NCI-H1417 treated with DMSO at 0.1 percent for 48 hours (cell line): ENCODE measurements at regions not wholly inside any gene's neighbourhood (a gene's known extent, or its start where the extent isn't known, plus 50 kb on each side); places are given as distances from the start of the nearest gene placed in this dataset.

ENCODE experiments used
- DNase-seq: peaks from one replicate; lab custom pipeline; 2025; lab: John Stamatoyannopoulos, UW

GRCh38 chr2:221051162-221051561, 520.9 kb downstream of the EPHA4 start:
- DNase-seq = no peak

- DNase-seq = no peak
Measured at GRCh38 chr2:221060376-221060775, 511.7 kb downstream of the EPHA4 start.

GRCh38 chr2:221063568-221063967, 508.5 kb downstream of the EPHA4 start:
- no peak for DNase-seq

GRCh38 chr2:221064058-221064854, 507.8 kb downstream of the EPHA4 start:
- DNase-seq = no peak

- DNase-seq = no peak
Measured at GRCh38 chr2:221064880-221065279, 507.2 kb downstream of the EPHA4 start.

- DNase-seq = no peak
Measured at GRCh38 chr2:221068123-221068522, 504.0 kb downstream of the EPHA4 start.

GRCh38 chr2:221070106-221070505, 502.0 kb downstream of the EPHA4 start:
- DNase-seq = no peak

GRCh38 chr2:221073326-221074049, 498.6 kb downstream of the EPHA4 start:
- DNase-seq = no peak

- DNase-seq = no peak
Measured at GRCh38 chr2:221074238-221074637, 497.9 kb downstream of the EPHA4 start.

GRCh38 chr2:221075203-221075602, 496.9 kb downstream of the EPHA4 start:
- DNase-seq = no peak

- DNase-seq = no peak
Measured at GRCh38 chr2:221077251-221077650, 494.9 kb downstream of the EPHA4 start.

- no peak for DNase-seq
Measured at GRCh38 chr2:221077799-221078198, 494.3 kb downstream of the EPHA4 start.

- no peak for DNase-seq
Measured at GRCh38 chr2:221085341-221085900, 486.7 kb downstream of the EPHA4 start.

- DNase-seq = no peak
Measured at GRCh38 chr2:221085936-221086335, 486.2 kb downstream of the EPHA4 start.

GRCh38 chr2:221087779-221088178, 484.3 kb downstream of the EPHA4 start:
- DNase-seq = no peak

GRCh38 chr2:221088506-221088905, 483.6 kb downstream of the EPHA4 start:
- no peak for DNase-seq

GRCh38 chr2:221095356-221095755, 476.7 kb downstream of the EPHA4 start:
- DNase-seq = peak; percentile 26

- DNase-seq = no peak
Measured at GRCh38 chr2:221096706-221097567, 475.2 kb downstream of the EPHA4 start.

GRCh38 chr2:221097568-221097915, 474.6 kb downstream of the EPHA4 start:
- DNase-seq = no peak

GRCh38 chr2:221097949-221098348, 474.2 kb downstream of the EPHA4 start:
- DNase-seq = no peak

GRCh38 chr2:221100467-221101089, 471.5 kb downstream of the EPHA4 start:
- no peak for DNase-seq
